OCI-M1 (cell line): ENCODE measurements at regions not wholly inside any gene's neighbourhood (a gene's known extent, or its start where the extent isn't known, plus 50 kb on each side); places are given as distances from the start of the nearest gene placed in this dataset.

Experiments used
- DNase-seq: peaks from one replicate; lab custom pipeline; 2025; lab: John Stamatoyannopoulos, UW

GRCh38 chr22:34902335-34902734, 163.6 kb upstream of the ISX start:
- DNase-seq: no peak

- no peak for DNase-seq
These were observed 162.5 kb upstream of the ISX start for GRCh38 chr22:34903416-34903815.

GRCh38 chr22:34904486-34904885, 161.5 kb upstream of the ISX start:
- DNase-seq: no peak

GRCh38 chr22:34913826-34914225, 152.1 kb upstream of the ISX start:
- DNase-seq: no peak

GRCh38 chr22:34914846-34915245, 151.1 kb upstream of the ISX start:
- DNase-seq: peak; percentile 72

GRCh38 chr22:34917239-34917638, 148.7 kb upstream of the ISX start:
- DNase-seq: no peak

- no peak for DNase-seq
These were observed 134.9 kb upstream of the ISX start for GRCh38 chr22:34931026-34931425.

GRCh38 chr22:34934261-34934660, 131.7 kb upstream of the ISX start:
- no peak for DNase-seq

GRCh38 chr22:34943830-34944229, 122.1 kb upstream of the ISX start:
- peak; percentile 9 for DNase-seq

GRCh38 chr22:34946339-34946985, 119.5 kb upstream of the ISX start:
- peak; percentile 2 for DNase-seq

- no peak for DNase-seq
These were observed 115.5 kb upstream of the ISX start for GRCh38 chr22:34950489-34950888.

GRCh38 chr22:34951212-34951611, 114.7 kb upstream of the ISX start:
- DNase-seq: no peak

GRCh38 chr22:34960005-34960404, 106.0 kb upstream of the ISX start:
- peak; percentile 1 for DNase-seq

- DNase-seq: no peak
These were observed 98.9 kb upstream of the ISX start for GRCh38 chr22:34966980-34967565.

- DNase-seq: no peak
These were observed 96.8 kb upstream of the ISX start for GRCh38 chr22:34969001-34969790.

- no peak for DNase-seq
These were observed 94.5 kb upstream of the ISX start for GRCh38 chr22:34971456-34971855.

- no peak for DNase-seq
These were observed 93.6 kb upstream of the ISX start for GRCh38 chr22:34972191-34972897.

GRCh38 chr22:34973016-34973415, 92.9 kb upstream of the ISX start:
- peak; percentile 4 for DNase-seq

GRCh38 chr22:34973926-34974325, 92.0 kb upstream of the ISX start:
- no peak for DNase-seq

GRCh38 chr22:34975721-34976120, 90.2 kb upstream of the ISX start:
- DNase-seq: peak; percentile 6

GRCh38 chr22:34976474-34976873, 89.5 kb upstream of the ISX start:
- DNase-seq: no peak

GRCh38 chr22:34976886-34977285, 89.1 kb upstream of the ISX start:
- DNase-seq: no peak

- DNase-seq: no peak
These were observed 79.4 kb upstream of the ISX start for GRCh38 chr22:34986523-34986922.
